NCI-H2196 (cell line): ENCODE measurements at regions not wholly inside any gene's neighbourhood (a gene's known extent, or its start where the extent isn't known, plus 50 kb on each side); places are given as distances from the start of the nearest gene placed in this dataset.
"Not testable (repeated sequence)": the region's sequence is repeated elsewhere in the genome, so short reads cannot be mapped to it uniquely, and the experiment has no call there.

Experiments
- DNase-seq: peaks from one replicate; lab custom pipeline; 2025; ENCODE audit not compliant: unreplicated experiment; lab: John Stamatoyannopoulos, UW

DNA sequence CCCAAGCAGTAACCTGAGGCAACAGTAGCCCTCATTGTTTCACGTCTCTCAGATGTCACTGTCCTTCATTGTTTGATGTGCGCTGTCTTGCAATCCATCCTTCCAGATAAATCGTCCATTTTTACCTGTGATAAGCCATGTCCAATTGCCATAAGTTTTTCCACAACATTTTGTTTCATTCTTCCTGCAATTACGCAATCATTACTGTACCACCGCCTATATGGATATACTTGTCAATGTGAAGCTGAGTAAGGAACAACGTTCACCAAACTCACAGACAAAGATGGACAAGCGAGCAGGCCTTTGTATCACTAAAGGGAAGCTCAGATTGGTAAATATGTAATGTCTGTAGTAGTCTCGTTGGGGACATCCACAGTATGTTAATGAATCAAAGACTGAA is 452.5 kb upstream of the NDN start:
- not testable (repeated sequence) for DNase-seq

DNA sequence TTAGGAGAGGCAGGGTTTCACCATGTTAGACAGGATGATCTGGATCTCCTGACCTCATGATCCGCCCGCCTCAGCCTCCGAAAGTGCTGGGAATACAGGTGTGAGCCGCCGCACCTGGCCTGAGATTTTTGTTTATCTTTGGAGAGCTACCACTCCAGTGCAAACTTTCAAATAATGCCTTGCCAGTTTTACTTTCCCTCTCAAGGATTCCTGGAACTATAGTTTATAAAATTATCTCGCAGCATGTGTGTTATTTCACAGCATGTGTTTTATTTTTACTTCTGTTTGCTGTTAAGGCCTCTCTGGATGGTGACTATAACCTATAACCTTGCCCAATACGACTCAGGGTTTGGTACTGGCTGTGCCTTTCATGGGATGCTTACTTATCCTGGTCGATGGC is 458.0 kb upstream of the NDN start:
- DNase-seq, result not testable (repeated sequence)

DNA sequence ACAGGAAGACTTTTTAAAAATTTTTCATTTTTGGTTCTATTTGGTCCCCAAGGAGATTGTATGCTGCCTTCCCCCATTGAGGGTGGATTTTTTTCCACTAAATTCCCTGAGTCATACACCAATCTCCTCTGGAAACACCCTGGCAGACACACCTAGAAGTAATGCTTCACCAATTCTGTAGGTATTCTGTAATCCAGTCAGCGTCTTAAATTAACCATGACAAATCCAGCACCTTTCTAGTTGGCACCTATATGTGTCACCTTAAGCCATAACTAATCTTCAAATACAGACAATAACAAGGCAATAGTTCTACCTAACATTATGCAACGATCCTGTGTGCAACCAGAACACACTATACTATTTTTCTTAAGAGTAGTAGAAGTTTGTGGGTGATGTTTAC is 459.1 kb upstream of the NDN start:
- DNase-seq, result no peak

DNA sequence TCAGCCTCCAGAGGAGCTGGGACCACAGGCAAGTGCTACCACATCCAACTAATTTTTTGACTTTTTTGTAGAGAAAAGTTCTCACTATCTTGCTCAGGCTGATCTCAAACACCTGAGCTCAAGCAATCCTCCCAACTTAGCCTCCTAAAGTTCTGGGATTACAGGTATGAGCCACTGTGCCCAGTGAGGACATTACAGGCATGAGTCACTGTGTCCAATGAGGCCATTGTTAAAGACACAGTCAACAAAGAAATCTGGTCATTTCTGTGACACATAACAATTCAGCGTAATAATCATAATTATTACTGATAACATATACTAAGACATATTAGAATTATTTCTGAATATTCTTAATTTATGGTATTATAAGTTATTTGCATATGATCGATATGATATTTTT is 463.4 kb upstream of the NDN start:
- no peak for DNase-seq

DNA sequence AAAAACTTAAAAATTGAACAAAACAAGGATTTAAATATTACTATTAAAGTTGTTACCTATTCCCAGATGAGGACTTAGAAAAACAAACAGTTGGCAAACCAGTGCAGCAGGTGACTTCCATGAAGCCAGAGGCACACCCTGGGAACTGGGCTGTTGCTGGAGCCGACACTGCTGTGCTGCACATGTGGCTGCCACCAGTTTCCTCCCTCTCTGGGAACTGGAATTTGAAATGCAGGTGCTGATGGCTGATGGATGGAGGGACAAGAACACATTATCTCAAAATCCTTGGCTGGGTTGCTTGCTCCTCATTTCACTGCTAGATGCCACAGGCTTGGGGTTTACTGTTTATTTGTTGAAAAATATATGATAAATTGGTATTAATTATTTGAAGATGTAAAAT is 471.2 kb upstream of the NDN start:
- DNase-seq, result not testable (repeated sequence)

DNA sequence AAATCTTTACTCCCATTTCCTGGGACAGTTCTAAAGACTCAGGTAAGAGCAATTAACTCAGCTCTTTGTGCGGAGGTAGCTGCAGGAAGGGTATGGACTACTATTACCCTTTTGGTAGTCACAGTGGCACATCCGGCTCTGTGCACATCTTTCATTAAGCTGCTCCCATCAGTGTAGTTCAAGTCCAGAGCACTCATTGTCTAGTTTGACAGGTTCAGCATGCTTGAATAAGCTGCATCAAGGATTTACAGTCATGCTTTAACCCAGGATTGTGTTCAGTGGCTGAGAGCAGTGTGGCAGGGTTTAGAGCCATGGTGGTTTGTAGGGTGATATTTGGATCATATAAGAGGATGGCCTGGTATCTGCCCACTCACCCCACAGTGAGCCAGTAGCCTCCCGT is 478.4 kb upstream of the NDN start:
- not testable (repeated sequence) for DNase-seq

DNA sequence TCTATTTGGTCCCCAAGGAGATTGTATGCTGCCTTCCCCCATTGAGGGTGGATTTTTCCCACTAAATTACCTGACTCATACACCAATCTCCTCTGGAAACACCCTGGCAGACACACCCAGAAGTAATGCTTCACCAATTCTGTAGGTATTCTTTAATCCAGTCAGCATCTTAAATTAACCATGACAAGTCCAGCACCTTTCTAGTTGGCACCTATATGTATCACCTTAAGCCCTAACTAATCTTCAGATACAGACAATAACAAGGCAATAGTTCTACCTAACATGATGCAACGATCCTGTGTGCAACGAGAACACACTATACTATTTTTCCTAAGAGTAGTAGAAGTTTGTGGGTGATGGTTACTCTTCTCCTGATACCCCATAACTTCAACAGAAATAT is 473.3 kb upstream of the NPAP1 start:
- DNase-seq, result not testable (repeated sequence)

DNA sequence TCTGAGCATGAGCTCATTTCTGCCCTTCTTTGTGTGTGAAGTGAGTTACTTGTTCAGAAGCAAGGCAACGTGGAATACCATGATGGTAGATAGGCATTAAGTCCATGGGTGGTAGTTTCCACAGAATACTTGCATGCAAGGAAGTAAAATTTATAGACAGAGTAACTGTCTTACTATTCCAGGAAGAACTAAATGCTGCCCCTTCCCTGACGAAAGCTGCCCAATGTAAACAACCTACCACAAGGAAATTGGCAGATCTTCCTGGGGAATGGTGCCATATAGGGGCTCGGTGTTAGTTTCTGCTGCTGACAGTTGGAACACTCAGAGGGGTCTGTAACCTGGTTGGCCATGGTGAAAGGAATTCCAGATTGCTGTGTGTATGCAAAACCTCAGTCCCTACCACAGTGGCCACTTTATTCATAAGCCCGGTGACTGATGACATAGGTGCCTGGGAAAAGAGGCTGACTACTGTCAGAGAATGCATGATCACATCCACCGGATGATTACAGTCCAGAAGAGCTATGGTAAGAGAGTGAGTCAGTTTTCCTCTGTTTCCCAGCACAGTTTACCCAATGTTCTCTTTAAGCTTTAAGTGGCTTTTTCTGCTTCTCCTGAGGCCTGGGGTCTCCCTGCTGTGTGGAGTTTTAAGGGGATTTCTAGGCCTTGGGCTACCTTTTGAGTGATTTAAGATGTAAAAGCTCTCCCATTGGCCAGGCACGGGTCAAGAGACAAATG is 463.7 kb upstream of the NPAP1 start:
- not testable (repeated sequence) for DNase-seq

DNA sequence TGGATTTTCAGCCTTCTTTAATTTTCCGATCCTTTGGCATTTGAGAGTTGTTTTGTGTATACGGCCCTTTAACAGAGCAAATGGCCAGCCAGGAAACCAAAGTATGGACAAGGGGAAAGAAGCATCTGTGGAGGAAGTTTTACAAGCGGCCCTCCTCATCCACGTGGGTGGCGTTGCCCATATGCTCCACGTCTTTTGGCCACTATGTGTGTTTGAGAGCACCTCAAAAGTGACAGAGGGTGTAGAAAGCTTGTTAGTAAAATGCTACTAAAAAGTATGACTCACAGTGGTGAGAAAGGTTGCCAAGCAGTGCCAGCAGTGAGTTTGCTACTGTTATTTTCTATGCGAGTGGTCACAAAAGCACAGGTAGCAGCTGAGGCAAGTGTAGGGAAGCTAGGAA is 451.8 kb upstream of the NPAP1 start:
- no peak for DNase-seq

DNA sequence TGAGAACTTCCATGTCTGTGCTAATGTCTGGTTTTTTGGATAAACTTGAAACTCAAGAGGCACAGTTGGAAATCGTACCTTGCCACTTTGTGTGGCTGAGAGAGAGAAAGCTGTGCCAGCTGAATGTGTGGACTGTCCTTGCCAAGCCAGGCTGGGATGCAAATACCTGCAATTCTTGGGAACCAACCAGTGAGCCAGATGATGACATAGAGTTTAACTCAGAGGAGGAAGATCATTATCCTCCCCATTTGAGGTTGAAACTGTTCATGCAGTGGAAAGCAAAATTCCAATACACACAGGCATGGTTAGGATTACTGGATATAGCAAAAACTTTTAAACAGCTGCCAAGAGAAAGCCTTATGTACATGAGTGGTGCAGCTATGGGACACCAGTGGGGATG is 451.4 kb upstream of the NPAP1 start:
- DNase-seq, result no peak

DNA sequence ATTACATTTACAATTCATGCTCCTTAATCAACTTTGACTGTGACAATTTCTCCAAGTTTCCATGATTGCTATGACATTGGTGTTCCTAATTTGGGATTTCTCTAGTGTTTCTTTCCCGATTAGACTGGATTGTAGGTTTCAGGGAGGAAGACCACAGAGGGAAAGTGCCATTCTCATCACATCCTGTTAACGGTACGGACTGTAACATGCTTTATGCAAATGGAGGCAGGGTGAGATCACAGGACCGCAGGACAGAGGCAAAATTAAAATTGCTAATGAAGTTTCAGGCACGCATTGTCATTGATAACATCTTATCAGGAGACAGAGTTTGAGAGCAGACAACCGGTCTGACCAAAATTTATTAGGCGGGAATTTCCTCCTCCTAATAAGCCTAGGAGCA is 446.7 kb upstream of the NPAP1 start:
- DNase-seq, result not testable (repeated sequence)

DNA sequence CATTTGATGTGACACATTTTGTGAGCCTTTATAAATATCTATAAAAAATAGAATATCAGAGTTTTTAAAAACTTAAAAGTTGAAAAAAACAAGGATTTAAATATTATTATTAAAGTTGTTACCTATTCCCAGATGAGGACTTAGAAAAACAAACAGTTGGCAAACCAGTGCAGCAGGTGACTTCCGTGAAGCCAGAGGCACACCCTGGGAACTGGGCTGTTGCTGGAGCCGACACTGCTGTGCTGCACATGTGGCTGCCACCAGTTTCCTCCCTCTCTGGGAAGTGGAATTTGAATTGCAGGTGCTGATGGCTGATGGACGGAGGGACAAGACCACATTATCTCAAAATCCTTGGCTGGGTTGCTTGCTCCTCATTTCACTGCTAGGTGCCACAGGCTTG is 442.4 kb upstream of the NPAP1 start:
- not testable (repeated sequence) for DNase-seq

DNA sequence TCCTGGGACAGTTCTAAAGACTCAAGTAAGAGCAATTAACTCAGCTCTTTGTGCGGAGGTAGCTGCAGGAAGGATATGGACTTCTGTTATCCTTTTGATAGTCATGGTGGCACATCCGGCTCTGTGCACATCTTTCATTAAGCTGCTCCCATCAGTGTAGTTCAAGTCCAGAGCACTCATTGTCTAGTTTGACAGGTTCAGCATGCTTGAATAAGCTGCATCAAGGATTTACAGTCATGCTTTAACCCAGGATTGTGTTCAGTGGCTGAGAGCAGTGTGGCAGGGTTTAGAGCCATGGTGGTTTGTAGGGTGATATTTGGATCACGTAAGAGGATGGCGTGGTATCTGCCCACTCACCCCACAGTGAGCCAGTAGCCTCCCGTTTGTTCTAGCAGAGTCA is 435.0 kb upstream of the NPAP1 start:
- not testable (repeated sequence) for DNase-seq

DNA sequence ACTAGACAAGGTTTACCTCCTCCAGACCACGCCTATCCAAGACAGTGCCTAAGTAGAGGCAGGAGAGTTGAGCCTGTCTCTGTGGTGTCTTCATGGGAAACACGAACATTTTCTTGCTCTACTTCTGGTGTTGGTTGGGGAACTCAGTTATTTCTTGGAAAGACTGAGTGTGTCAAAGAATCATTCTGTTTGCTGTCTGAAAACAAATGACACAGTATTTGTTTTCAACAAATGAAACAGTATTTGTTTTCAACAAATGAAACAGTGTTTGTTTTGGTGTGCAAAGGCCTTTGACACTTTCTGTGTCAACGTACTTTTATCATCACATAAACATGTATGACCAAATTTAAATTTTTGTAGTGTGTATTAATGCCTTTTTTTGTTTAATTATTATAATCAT is 416.5 kb upstream of the NPAP1 start:
- not testable (repeated sequence) for DNase-seq

DNA sequence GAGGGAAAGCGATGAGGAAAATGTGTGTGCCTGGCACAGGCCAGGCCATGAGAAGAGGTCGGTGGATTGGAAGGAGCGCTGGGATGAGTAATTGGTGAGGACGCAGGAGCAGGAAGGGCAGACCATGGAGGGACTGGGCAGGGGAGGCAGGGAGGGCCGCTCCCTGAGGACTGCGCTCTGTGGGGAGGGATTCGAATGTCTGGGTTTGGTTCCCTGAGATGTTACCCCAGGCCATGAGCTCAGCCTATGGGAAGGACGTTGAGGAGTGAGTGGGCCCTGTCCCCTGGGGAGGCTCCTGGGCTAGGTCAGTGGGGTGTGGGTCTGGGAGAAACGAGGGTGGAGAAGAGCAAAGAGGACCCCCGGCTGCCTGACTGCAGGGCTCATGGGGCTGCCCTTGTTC is 415.2 kb upstream of the NPAP1 start:
- not testable (repeated sequence) for DNase-seq

DNA sequence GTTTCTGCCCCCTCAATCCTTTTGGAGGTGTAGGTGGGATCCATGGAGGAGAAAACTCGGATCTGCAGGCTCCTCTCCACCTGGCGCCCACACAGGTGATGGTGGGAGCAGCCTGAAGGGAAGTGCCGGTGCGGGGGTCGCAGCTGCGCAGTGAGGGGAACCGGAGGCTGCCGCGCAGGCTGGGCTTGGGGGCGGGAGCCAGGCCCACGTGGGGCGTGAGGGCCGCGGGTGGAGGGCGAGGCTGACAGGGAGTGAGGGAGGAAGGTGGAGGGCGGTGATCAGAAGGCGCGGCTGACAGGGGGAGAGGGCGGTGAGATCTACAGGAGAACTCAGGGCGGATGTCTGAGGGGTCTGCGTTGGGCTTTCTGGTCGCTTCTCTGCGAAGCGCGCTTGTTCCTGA is 414.7 kb upstream of the NPAP1 start:
- not testable (repeated sequence) for DNase-seq

DNA sequence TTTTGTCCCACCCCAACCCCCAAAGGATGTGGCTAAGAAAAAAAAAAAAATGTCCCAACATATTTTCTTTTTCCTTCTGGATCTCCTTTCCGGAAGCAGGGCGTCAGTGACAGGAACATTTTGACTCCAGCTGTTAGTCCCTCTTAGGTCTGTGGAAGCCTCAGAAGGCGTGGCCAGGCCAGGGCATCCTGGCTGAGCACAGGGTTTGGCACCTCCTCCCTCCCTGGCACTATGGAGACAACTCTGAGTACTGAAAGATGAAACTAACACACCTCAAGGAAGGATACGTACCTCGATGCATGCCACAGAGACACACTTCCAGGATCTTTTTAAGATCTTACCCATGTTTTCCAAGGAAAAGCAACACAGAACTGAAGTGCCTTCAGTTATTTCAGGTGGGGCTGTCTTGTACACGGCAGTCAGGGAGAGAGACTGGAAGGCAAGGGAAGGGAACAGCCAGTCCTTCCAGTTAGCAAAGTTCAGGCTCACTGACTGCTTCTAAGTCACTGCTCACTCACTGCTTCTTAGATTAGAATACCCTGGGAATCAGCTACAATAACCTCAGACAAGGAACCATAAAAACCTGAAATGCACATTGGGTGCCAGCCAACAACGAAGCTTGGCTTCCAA is 406.9 kb upstream of the NPAP1 start:
- DNase-seq, result not testable (repeated sequence)

DNA sequence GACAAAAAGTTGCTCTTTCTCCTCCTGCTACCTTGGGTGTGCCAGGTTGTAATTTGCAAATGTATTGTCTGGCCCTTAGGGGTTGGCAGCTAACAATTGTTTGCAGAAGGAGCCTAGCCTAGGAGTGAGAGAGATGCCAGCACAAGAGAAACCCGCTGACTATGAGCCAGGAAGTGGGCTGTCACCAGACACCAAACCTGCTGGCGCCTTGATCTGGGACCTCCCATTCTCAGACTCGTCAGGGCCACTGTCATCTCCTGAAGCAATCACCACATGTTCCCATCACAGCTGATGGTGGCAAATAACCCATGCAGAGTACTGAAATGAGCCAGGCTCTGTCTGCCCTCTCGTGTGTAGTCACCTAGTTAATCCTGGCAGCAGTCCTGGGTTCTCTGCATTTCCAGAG is 406.4 kb upstream of the NPAP1 start:
- no peak for DNase-seq

DNA sequence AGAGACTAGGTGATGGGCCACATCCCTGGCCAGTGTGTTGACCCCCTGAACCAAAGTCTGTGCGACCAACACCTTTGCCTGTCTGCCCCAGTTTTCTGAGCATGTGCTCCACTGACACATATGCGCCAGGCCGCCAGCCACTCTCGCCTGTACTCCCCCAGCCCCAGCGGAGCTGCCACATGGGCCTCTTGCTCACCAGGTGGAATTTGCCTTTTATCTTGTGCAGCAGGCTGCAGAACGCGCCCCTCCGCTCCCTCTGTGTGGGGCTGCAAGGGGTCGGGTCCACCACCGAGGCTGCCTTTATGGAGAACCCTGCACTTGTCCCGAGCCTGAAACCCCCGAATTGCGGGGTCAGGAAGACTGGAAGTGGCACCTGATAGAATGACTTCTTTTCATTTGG is 405.7 kb upstream of the NPAP1 start:
- DNase-seq, result no peak

DNA sequence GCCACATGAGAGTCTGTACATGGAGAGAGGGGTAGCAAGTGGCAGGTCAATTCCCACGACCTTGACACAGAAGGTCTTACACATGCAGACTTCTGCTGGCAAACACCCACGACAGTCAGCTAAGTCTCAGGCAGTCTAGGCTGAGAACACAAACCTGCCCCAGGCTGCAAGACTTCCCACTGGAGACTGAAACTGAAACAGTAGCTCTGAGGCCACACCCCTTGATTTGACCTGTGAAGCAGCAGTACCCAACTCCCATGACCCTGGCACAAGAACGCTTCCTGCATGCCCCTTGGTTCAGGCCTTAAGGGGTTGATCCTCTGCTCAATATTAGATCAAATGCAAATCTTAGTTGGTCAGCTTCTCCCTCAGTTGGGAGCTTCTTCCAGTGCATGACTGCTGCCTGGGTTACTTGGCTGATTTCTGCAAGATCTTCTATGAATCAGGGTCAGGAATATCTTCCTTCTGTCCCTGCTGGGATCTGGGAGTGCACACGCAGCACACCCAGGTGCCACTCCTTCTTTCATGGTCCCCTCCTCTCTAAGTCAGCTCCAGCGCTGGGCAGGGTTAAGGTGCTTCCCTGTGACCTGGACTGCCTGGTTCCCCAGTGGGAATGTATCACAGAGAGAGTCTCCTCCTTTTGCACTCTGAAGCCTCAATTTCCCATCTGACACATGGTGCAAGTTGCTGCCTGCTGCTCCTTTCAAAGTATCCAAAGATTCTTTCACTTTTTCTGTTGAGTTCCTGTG is 403.9 kb upstream of the NPAP1 start:
- not testable (repeated sequence) for DNase-seq

DNA sequence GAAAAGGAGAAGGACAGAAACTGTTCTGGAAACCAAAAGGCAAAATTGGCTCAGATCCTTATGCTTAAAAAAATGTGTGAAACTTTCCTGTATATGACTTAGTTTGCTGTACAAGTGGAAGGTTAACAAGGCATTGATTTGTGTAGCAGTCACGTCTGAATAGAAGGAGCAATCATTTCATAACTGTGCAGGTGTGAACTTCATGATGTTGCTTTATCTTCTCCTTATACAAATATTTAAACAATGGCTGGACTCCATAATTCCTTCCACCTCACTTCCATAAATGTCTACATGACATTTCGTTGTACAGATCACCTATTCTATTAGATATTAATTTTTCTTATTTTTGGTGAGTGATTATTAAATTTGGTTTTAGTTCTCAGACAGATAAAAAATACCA is 382.7 kb upstream of the NPAP1 start:
- no peak for DNase-seq

DNA sequence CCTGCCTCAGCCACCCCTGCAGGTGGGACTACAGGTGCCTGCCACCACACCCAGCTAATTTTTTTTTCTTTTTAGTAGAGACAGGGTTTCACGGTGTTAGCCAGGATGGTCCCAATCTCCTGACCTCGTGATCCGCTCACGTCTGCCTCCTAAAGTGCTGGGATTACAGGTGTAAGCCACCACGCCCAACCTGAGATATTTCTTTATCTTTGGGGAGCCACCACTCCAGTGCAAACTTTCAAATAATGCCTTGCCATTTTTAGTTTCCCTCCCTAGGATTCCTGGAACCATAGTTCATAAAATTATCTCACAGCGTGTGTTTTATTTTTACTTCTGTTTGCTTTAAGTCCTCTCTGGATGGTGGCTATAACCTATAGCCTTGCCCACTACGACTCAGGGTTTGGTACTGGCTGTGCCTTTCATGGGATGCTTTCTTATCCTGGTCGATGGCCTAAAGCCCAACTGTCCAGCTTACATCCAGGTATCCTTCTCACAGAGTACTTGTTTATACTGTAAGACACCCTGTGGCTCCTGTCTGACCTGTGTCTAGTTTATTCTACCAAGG is 374.7 kb upstream of the NPAP1 start:
- DNase-seq, result not testable (repeated sequence)
